CD4-positive, alpha-beta T cell treated with Interleukin-1 beta for 1 hour (primary cell): ENCODE measurements at regions not wholly inside any gene's neighbourhood (a gene's known extent, or its start where the extent isn't known, plus 50 kb on each side); places are given as distances from the start of the nearest gene placed in this dataset.
"Not testable (repeated sequence)": the region's sequence is repeated elsewhere in the genome, so short reads cannot be mapped to it uniquely, and the experiment has no call there.

Experiments used
- DNase-seq, 2 donors: peaks; one replicate each; pipeline ENCODE4 v3.0.0-alpha.2; 2020 to 2022

DNA sequence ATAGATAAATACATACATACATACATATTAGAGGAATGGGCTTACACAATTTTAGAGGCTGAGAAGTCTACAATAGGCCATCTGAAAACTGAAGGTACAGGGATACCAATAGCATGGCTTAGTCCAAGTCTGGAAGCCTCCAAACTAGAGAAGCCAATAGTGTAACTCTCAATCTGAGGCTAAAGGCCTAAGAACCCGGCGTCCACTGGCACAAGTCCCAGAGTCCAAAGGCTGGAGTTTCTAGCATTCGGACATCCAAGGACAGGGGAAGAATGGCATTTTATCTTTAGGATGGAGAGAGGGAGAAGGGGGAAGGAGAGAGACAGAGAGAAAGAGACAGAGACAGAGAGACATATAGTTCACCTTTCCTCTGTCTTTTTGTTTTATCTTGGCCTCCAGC, 63.7 kb upstream of the SYT4 start:
- no peak for DNase-seq

GRCh38 chr18:43350176-43350575, 72.9 kb upstream of the SYT4 start:
- DNase-seq = no peak

GRCh38 chr18:43364535-43364934, 87.2 kb upstream of the SYT4 start:
- DNase-seq = no peak

- no peak for DNase-seq
These were observed 90.6 kb upstream of the SYT4 start for GRCh38 chr18:43367895-43368294.

DNA sequence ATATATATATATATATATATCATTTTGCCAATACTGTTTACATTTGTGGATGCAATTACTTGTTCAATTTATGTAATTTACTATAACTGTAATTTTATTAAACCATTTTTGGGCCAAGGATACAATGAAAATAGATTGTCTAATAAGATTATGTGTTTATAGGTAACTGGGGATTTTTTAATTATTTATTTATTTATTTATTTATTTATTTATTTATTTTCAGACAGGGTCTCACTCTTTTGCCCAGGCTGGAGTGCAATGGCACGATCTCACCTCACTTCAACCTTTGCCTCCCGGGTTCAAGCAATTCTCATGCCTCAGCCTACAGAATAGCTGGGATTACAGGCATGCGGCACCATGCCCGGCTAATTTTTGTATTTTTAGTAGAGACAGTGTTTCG, 92.0 kb upstream of the SYT4 start:
- DNase-seq = not testable (repeated sequence)

- DNase-seq = no peak
These were observed 95.5 kb upstream of the SYT4 start for GRCh38 chr18:43372773-43373172.

DNA sequence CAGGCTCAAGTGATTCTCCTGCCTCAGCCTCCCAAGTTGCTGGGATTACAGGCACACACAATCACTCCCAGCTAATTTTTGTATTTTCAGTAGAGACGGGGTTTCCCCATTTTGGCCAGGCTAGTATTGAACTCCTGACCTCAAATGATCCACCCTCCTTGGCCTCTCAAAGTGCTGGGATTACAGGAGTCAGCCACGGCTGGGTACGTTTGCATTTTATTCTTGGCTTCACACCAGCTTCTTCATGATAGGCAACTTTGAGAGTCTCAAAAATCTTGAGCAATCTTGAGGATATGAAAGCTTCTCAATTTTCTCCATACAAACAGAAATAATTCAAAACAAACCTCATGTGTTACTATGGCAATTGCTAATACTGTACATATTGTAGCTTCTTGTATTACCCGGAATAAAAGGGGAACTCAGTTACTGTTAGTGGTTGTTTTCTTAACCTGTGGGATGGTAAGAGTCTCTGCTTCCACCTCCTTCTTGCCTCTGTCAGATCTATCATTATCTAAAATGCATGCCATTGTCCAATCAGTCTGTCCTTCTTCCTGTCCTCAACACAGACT, 102.9 kb upstream of the SYT4 start:
- DNase-seq = no peak

- DNase-seq = no peak
These were observed 105.5 kb upstream of the SYT4 start for GRCh38 chr18:43382641-43383403.

GRCh38 chr18:43389163-43389562, 111.9 kb upstream of the SYT4 start:
- no peak for DNase-seq

- DNase-seq = no peak
These were observed 114.9 kb upstream of the SYT4 start for GRCh38 chr18:43392168-43392567.

GRCh38 chr18:43393174-43393573, 115.9 kb upstream of the SYT4 start:
- DNase-seq = no peak

GRCh38 chr18:43396266-43396665, 119.0 kb upstream of the SYT4 start:
- no peak for DNase-seq

DNA sequence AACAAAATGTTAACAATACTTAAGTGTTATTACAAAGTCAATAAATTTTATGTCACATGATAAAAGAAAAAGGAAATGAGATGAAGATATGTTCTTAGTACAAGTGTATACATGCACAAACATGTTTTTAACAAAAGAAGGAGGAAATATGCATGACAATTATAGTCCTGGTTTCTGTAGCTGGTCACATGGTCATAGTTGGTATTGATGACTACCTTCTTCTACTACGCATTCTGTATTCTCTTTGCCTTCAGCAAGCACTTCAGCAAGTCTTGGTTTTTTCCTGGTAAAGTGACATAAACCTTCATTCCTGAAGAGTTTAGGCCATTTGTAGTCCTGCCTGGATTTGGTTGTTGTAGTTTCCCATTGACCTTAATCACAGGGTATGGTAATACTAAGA, 121.3 kb upstream of the SYT4 start:
- DNase-seq = no peak

GRCh38 chr18:43405097-43405496, 127.8 kb upstream of the SYT4 start:
- no peak for DNase-seq

DNA sequence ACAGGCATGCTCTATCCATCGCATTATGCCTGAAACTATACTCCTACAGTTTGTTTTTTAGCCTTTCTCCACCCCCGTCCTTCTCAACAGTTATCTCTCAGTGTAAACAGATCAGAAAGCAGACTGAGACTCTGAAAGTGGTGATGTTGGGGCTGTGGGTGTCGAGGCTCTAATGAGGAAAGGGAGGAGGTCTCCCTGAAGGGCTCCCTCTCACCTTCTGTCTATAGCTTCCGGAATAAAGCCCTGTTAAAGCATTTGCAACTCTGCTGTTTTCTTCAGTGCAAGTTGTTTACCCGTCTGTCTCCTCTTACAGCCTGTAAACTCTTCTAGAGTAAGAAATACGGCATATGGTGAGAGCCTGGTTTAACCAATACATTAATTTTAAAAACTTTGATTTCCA, 136.7 kb upstream of the SYT4 start:
- no peak for DNase-seq

- DNase-seq = no peak
These were observed 142.8 kb upstream of the SYT4 start for GRCh38 chr18:43420091-43420490.

- no peak for DNase-seq
These were observed 143.7 kb upstream of the SYT4 start for GRCh38 chr18:43420950-43421349.

- no peak for DNase-seq
These were observed 145.2 kb upstream of the SYT4 start for GRCh38 chr18:43422518-43422917.

GRCh38 chr18:43435851-43436250, 158.6 kb upstream of the SYT4 start:
- no peak for DNase-seq

DNA sequence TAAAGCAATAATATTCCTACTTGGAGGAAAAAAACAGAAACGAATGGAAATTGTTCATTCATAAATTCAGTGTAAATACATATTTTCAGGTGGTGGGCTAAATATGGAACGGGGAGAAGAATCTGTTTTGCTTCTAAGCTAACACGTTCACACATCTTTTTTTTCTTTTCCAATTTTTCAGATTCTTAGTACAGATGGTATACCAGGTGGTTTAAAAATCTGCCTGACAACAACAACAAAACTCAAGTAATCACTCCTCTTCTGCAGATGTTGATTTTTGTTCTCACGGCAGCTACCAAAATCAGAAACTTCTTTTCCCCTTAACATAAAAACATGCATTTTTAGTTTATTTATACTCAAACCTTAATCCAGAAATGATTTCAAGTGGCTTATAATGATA, 164.8 kb upstream of the SYT4 start:
- no peak for DNase-seq

DNA sequence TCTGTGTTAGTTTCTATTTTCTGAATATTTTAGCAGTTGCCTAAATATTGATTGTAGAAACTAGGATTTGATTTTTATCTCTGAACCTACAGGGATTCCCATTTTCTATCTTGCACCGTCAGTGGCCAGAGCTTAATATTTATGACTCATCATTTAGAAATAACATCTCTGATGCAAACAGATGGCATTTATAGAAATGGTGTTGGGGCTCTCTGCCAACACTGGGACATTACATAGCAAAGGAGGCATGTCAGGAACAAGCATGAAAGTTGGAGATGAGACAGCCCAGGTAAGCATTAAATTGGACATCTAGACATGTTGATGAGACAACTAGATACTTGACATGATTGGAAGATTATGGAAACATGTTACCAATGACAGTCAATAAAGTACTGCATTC, 165.3 kb upstream of the SYT4 start:
- no peak for DNase-seq

DNA sequence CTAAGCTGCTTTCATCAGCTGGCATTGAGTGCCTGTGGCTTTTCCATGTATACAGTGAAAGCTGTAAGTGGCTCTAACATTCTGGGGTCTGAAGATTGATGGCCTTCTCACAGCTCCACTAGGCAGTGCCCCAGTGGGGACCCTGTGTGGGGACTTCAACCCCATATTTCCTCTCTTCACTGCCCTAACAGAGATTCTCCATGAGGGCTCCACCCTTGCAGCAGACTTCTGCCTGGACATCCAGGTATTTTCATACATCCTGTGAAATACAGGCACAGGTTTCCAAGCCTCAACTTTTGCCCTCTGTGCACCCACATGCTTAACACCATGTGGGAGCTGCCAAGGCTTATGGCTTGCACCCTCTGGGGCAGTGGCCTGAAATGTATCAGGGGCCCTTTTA, 188.2 kb upstream of the SYT4 start:
- DNase-seq = no peak

- no peak for DNase-seq
These were observed 194.6 kb upstream of the SYT4 start for GRCh38 chr18:43471873-43472272.

GRCh38 chr18:43481069-43481468, 203.8 kb upstream of the SYT4 start:
- no peak for DNase-seq

- DNase-seq = no peak
These were observed 204.8 kb upstream of the SYT4 start for GRCh38 chr18:43482136-43482535.
